22Rv1 (cell line): ENCODE measurements at regions not wholly inside any gene's neighbourhood (a gene's known extent, or its start where the extent isn't known, plus 50 kb on each side); places are given as distances from the start of the nearest gene placed in this dataset.

Experiments
- ZFX ChIP-seq: fragments of 450-650 bp; IDR thresholded peaks from 2 replicates; pipeline ENCODE4 v1.6.1; 2017; ENCODE audit warnings: antibody characterized with exemption, borderline replicate concordance
- TF ChIP-seq, protein P1 (sequence below): fragments of 450-650 bp; IDR thresholded peaks from 2 replicates; pipeline ENCODE4 v1.5.1; 2017; ENCODE audit warnings: mild to moderate bottlenecking

GRCh38 chr22:22420580-22420979 lies 88.0 kb downstream of the ZNF280B start:
- TF ChIP-seq, protein P1, sequence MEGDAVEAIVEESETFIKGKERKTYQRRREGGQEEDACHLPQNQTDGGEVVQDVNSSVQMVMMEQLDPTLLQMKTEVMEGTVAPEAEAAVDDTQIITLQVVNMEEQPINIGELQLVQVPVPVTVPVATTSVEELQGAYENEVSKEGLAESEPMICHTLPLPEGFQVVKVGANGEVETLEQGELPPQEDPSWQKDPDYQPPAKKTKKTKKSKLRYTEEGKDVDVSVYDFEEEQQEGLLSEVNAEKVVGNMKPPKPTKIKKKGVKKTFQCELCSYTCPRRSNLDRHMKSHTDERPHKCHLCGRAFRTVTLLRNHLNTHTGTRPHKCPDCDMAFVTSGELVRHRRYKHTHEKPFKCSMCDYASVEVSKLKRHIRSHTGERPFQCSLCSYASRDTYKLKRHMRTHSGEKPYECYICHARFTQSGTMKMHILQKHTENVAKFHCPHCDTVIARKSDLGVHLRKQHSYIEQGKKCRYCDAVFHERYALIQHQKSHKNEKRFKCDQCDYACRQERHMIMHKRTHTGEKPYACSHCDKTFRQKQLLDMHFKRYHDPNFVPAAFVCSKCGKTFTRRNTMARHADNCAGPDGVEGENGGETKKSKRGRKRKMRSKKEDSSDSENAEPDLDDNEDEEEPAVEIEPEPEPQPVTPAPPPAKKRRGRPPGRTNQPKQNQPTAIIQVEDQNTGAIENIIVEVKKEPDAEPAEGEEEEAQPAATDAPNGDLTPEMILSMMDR, result no peak
- TF ChIP-seq ZFX, result no peak
